Mesendoderm (in vitro differentiated cells): ENCODE measurements at regions not wholly inside any gene's neighbourhood (a gene's known extent, or its start where the extent isn't known, plus 50 kb on each side); places are given as distances from the start of the nearest gene placed in this dataset.

ENCODE experiments used
- DNase-seq: peaks from one replicate; pipeline ENCODE4 v3.0.0; 2013
- H2AK5ac ChIP-seq: 2 replicates; pipeline ENCODE4 v1.6.1; 2013; ENCODE audit warnings: low read length, inconsistent platforms
- H2BK120ac ChIP-seq: 2 replicates; pipeline ENCODE4 v1.6.1; 2013; ENCODE audit warnings: low read depth, mild to moderate bottlenecking, low read length, moderate library complexity, mixed read lengths
- H2BK15ac ChIP-seq: replicated peaks from 2 replicates; pipeline ENCODE4 v1.6.1; 2013; ENCODE audit warnings: low read depth, mild to moderate bottlenecking, moderate library complexity
- H2BK5ac ChIP-seq: 2 replicates; pipeline ENCODE4 v1.6.1; 2013; ENCODE audit warnings: low read length, inconsistent platforms
- H3K18ac ChIP-seq: 2 replicates; pipeline ENCODE4 v1.6.1; 2013; ENCODE audit warnings: mild to moderate bottlenecking, low read length, mixed read lengths
- H3K23ac ChIP-seq: one replicate; pipeline ENCODE4 v1.6.1; 2013; ENCODE audit warnings: low read length
- H3K27ac ChIP-seq: 2 replicates; pipeline ENCODE4 v1.5.1; 2013; ENCODE audit warnings: low read depth, mild to moderate bottlenecking, inconsistent platforms, low read length, moderate library complexity
- H3K27me3 ChIP-seq: 2 replicates; pipeline ENCODE4 v1.6.1; 2013; ENCODE audit warnings: low read length, control low read depth, mild to moderate bottlenecking, inconsistent platforms; ENCODE audit not compliant: insufficient read depth, poor library complexity
- H3K36me3 ChIP-seq: 2 replicates; pipeline ENCODE4 v1.6.1; 2013; ENCODE audit warnings: low read length, inconsistent platforms; ENCODE audit not compliant: control insufficient read depth, insufficient read depth
- H3K4ac ChIP-seq: one replicate; pipeline ENCODE4 v1.6.1; 2013; ENCODE audit warnings: low read depth, mild to moderate bottlenecking, low read length, moderate library complexity
- H3K4me1 ChIP-seq: 2 replicates; pipeline ENCODE4 v1.6.1; 2013; ENCODE audit warnings: low read depth, low read length, inconsistent platforms; ENCODE audit not compliant: control insufficient read depth
- H3K4me2 ChIP-seq: 2 replicates; pipeline ENCODE4 v1.6.1; 2013; ENCODE audit warnings: low read length
- H3K4me3 ChIP-seq: 2 replicates; pipeline ENCODE4 v1.5.1; 2013; ENCODE audit warnings: mild to moderate bottlenecking, low read length
- H3K56ac ChIP-seq: one replicate; pipeline ENCODE4 v1.6.1; 2013; ENCODE audit warnings: low read length
- H3K79me1 ChIP-seq: 2 replicates; pipeline ENCODE4 v1.6.1; 2013; ENCODE audit warnings: low read length, inconsistent platforms
- H3K79me2 ChIP-seq: 2 replicates; pipeline ENCODE4 v1.6.1; 2013; ENCODE audit warnings: mild to moderate bottlenecking, low read length; ENCODE audit not compliant: control insufficient read depth, insufficient read depth
- H3K9ac ChIP-seq: 2 replicates; pipeline ENCODE4 v1.6.1; 2013; ENCODE audit warnings: low read length, inconsistent platforms
- H4K5ac ChIP-seq: one replicate; pipeline ENCODE4 v1.6.1; 2013; ENCODE audit warnings: low read length
- H4K8ac ChIP-seq: one replicate; pipeline ENCODE4 v1.6.1; 2013; ENCODE audit warnings: low read depth, mild to moderate bottlenecking, control low read depth, low read length, moderate library complexity
- WGBS: extraction: QIAGEN DNeasy Blood & Tissue Kit; methylation state at CpG from one replicate; pipeline ENCODE4 v1.1.7; 2013; ENCODE audit warnings: low lambda C conversion rate, missing lambda C conversion rate; ENCODE audit not compliant: insufficient coverage; ENCODE audit errors: extremely low coverage; 5-methylcytosine and 5-hydroxymethylcytosine counted together

DNA sequence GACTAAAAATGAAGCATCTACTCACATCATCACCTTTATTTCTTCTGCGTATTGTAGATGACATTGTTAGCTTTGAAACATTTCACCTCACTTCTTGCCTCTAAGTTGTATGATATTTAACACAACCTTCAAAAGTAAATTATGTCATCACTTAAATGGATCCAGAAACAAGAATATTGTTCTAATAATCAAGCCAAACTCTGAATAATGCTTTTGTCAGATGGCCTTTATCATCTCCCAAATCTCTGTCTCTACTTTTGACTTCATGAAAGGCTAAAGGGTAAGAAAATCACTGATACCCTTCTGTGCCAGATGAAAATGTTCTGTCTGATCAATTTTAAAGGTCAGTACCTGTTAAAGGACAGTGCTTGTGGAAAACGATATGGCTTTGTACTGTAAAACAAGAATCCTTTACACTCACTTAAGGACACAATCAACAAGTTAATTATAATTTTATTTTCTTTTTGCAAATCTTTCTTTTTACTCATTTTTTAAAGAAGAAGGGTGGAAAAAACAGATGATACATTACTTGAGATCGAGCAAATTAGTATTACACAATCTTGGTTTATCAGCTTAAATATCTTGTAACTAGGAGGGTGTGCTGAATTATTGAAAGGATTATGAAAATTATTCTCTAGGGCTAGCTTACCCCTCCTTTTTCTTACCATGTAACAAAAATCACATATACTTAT is 309.4 kb upstream of the IGFBP3 start:
- WGBS, result no CpG with 5 or more reads among the region's 3 CpGs
- Histone ChIP-seq H3K4me3 (no peak overlapping the region), H3K23ac (no peak overlapping the region), H3K27me3 (no peaks in the 10 kb centered on the region), H3K79me2 (no peaks in the 10 kb centered on the region), H3K79me1 (no peaks in the 10 kb centered on the region), H3K36me3 (no peaks in the 10 kb centered on the region), H3K4ac (no peak overlapping the region), H2BK120ac (no peak overlapping the region), H3K56ac (no peak overlapping the region), H2BK5ac (no peak overlapping the region), H3K4me1 (no peaks in the 10 kb centered on the region), H4K5ac (no peak overlapping the region), H3K4me2 (no peak overlapping the region), H2BK15ac (no peak overlapping the region), H3K9ac (no peak overlapping the region), H3K27ac (no peak overlapping the region), H2AK5ac (no peak overlapping the region), H4K8ac (no peak overlapping the region), H3K18ac (no peak overlapping the region)
- DNase-seq, result no peak

DNA sequence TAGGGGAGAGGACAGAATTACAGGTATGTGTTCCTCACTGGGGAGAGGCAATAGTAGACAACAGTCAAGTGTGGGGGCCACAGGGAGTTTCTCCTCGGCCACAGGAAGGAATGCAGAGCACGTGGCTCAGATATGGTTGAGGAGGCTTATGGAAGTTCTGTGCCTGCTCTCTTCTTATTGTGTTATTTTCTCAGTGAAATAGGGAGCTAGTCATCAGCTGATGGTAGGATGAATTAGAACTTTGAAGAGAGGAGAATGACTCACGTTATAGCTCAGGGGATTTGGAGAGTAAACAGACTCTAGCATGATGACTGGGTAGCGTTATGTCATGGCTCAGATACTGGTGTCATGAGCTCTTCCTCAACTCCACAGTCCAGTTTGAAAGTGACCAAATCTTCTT is 308.3 kb upstream of the IGFBP3 start:
- H2AK5ac ChIP-seq, result no peak overlapping the region
- H3K27ac ChIP-seq, result no peak overlapping the region
- no peak overlapping the region for H3K23ac ChIP-seq
- no peak overlapping the region for H4K8ac ChIP-seq
- no peak overlapping the region for H2BK5ac ChIP-seq
- no peak overlapping the region for H3K4me3 ChIP-seq
- H4K5ac ChIP-seq, result no peak overlapping the region
- no peak overlapping the region for H3K4ac ChIP-seq
- no CpG with 5 or more reads among the region's 4 CpGs for WGBS
- H3K18ac ChIP-seq, result no peak overlapping the region
- H3K4me2 ChIP-seq, result no peak overlapping the region
- no peaks in the 10 kb centered on the region for H3K79me1 ChIP-seq
- H3K9ac ChIP-seq, result no peak overlapping the region
- no peak for DNase-seq
- no peaks in the 10 kb centered on the region for H3K36me3 ChIP-seq
- no peak overlapping the region for H3K56ac ChIP-seq
- no peak overlapping the region for H2BK15ac ChIP-seq
- H2BK120ac ChIP-seq, result no peak overlapping the region
- H3K27me3 ChIP-seq, result no peaks in the 10 kb centered on the region
- H3K4me1 ChIP-seq, result no peaks in the 10 kb centered on the region
- no peaks in the 10 kb centered on the region for H3K79me2 ChIP-seq

DNA sequence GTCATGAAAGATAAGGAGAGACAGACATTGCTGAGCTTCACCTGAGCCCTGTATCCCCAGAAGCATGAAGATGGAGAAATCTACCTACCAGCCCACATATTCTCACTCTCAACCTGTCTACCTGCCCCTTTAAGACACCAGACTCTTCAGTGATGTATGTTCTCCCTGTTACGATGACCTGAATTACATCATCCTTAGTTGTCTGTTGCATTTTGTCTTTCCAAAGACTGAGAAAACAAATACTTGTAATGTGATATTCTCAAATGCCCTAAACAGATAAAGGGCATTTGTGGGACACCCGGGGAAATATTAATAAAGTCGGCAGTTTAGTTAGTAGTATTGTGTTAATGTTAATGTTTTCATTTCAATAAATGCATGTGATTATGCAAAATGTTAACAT is 305.8 kb upstream of the IGFBP3 start:
- H3K18ac ChIP-seq, result no peak overlapping the region
- no peak overlapping the region for H3K9ac ChIP-seq
- no peak overlapping the region for H3K4ac ChIP-seq
- H3K36me3 ChIP-seq, result no peaks in the 10 kb centered on the region
- no peak overlapping the region for H3K4me2 ChIP-seq
- WGBS, result 100% methylated on average over 1 of the region's 3 CpGs
- no peak overlapping the region for H3K4me3 ChIP-seq
- H4K5ac ChIP-seq, result no peak overlapping the region
- no peaks in the 10 kb centered on the region for H3K79me2 ChIP-seq
- no peak overlapping the region for H2BK15ac ChIP-seq
- no peak overlapping the region for H2BK120ac ChIP-seq
- no peaks in the 10 kb centered on the region for H3K27me3 ChIP-seq
- H4K8ac ChIP-seq, result no peak overlapping the region
- H2AK5ac ChIP-seq, result no peak overlapping the region
- H3K23ac ChIP-seq, result no peak overlapping the region
- no peaks in the 10 kb centered on the region for H3K79me1 ChIP-seq
- H3K4me1 ChIP-seq, result no peaks in the 10 kb centered on the region
- no peak for DNase-seq
- no peak overlapping the region for H2BK5ac ChIP-seq
- no peak overlapping the region for H3K27ac ChIP-seq
- H3K56ac ChIP-seq, result no peak overlapping the region

DNA sequence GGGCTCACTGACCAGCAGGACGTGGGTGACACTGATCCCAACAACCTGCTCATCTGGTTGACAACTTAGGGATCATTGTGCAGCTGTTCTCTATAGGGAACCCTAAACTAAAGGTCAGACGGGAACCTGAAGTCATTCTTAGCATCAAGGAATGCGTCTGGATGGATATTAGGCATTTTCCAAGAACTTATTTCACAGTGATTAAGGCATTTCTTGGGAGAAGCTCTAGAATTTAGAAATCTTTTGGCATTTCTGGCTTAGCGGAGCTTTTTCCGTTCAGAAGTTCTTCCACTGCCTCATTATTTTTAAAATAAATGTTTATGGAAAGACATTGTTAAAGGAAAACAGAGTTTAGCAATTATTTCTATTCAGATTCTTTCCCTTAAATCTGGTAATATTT is 303.3 kb upstream of the IGFBP3 start:
- H3K27me3 ChIP-seq, result no peaks in the 10 kb centered on the region
- DNase-seq, result no peak
- no peak overlapping the region for H3K27ac ChIP-seq
- no peak overlapping the region for H2AK5ac ChIP-seq
- no peak overlapping the region for H2BK5ac ChIP-seq
- H3K18ac ChIP-seq, result no peak overlapping the region
- H4K8ac ChIP-seq, result no peak overlapping the region
- H3K4me1 ChIP-seq, result no peaks in the 10 kb centered on the region
- H4K5ac ChIP-seq, result no peak overlapping the region
- H3K4me3 ChIP-seq, result no peak overlapping the region
- no peak overlapping the region for H3K4me2 ChIP-seq
- H3K23ac ChIP-seq, result no peak overlapping the region
- H3K9ac ChIP-seq, result no peak overlapping the region
- no peak overlapping the region for H3K56ac ChIP-seq
- WGBS, result no CpG with 5 or more reads among the region's 5 CpGs
- H3K4ac ChIP-seq, result no peak overlapping the region
- H2BK15ac ChIP-seq, result no peak overlapping the region
- no peaks in the 10 kb centered on the region for H3K36me3 ChIP-seq
- H3K79me2 ChIP-seq, result no peaks in the 10 kb centered on the region
- no peak overlapping the region for H2BK120ac ChIP-seq
- H3K79me1 ChIP-seq, result no peaks in the 10 kb centered on the region

DNA sequence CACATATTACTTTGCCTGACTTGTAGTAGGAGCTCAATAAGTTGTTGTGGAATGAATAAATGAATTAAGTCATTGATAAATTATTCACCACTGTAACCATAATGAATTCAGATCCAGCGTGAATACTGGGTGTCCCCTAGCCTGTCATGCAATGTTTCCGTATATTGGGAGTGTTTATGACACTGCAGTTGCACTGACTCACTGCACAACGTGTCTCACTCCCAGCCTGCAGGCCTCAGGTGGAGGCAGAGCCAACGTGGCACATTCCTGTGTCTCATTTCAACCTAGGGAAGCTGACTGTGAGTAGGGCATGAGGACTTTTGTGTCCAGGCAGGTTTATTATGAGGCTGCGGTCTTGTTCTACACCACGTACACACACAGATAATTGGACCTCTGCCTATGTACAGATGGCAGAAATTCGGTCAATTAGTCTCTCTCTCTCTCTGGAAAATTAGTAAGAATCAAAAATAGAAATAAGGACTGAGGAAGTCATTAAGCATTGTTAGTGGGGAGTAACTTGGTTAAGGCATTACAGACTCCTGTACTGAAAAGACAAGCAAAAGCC is 299.1 kb upstream of the IGFBP3 start:
- Histone ChIP-seq H3K18ac (no peak overlapping the region), H3K79me2 (no peaks in the 10 kb centered on the region), H3K79me1 (no peaks in the 10 kb centered on the region), H2BK120ac (no peak overlapping the region), H2AK5ac (no peak overlapping the region), H3K36me3 (no peaks in the 10 kb centered on the region), H3K4me3 (no peak overlapping the region), H2BK5ac (no peak overlapping the region), H2BK15ac (no peak overlapping the region), H3K4ac (no peak overlapping the region), H3K56ac (no peak overlapping the region), H3K9ac (no peak overlapping the region), H3K27me3 (no peaks in the 10 kb centered on the region), H4K8ac (no peak overlapping the region), H3K23ac (no peak overlapping the region), H3K27ac (no peak overlapping the region), H3K4me2 (no peak overlapping the region), H3K4me1 (peaks cover 2% of the 10 kb centered on the region), H4K5ac (no peak overlapping the region)
- DNase-seq, result no peak
- no CpG with 5 or more reads among the region's 7 CpGs for WGBS
